Stimulated activated CD8-positive, alpha-beta memory T cell treated with anti-CD3 and anti-CD28 coated beads, Interleukin-15, amount 100 ng/mL, for 4 hours (primary cell): ENCODE measurements at regions not wholly inside any gene's neighbourhood (a gene's known extent, or its start where the extent isn't known, plus 50 kb on each side); places are given as distances from the start of the nearest gene placed in this dataset.

Source experiments
- DNase-seq, 2 donors: peaks; one replicate each; pipeline ENCODE4 v3.0.0-alpha.2; 2020; ENCODE audit warnings: low read depth in 2 of 2

GRCh38 chr9:119005162-119005561, 364.1 kb downstream of the BRINP1 start:
- no peak for DNase-seq

GRCh38 chr9:119009249-119009648, 360.0 kb downstream of the BRINP1 start:
- no peak for DNase-seq

- no peak for DNase-seq
Measured at GRCh38 chr9:119020284-119020683, 349.0 kb downstream of the BRINP1 start.

GRCh38 chr9:119020730-119021333, 348.4 kb downstream of the BRINP1 start:
- no peak for DNase-seq

- DNase-seq, result no peak
Measured at GRCh38 chr9:119026120-119026519, 343.1 kb downstream of the BRINP1 start.

GRCh38 chr9:119027901-119028699, 341.1 kb downstream of the BRINP1 start:
- no peak for DNase-seq

GRCh38 chr9:119029886-119030285, 339.3 kb downstream of the BRINP1 start:
- DNase-seq, result no peak

GRCh38 chr9:119033596-119033995, 335.6 kb downstream of the BRINP1 start:
- no peak for DNase-seq

GRCh38 chr9:119036969-119037368, 332.3 kb downstream of the BRINP1 start:
- DNase-seq, result no peak

- DNase-seq, result no peak
Measured at GRCh38 chr9:119043996-119044395, 325.2 kb downstream of the BRINP1 start.

- DNase-seq, result no peak
Measured at GRCh38 chr9:119044806-119045205, 324.4 kb downstream of the BRINP1 start.

- no peak for DNase-seq
Measured at GRCh38 chr9:119047513-119048307, 321.5 kb downstream of the BRINP1 start.

- DNase-seq, result no peak
Measured at GRCh38 chr9:119050281-119050680, 319.0 kb downstream of the BRINP1 start.

GRCh38 chr9:119052339-119053030, 316.8 kb downstream of the BRINP1 start:
- no peak for DNase-seq

- no peak for DNase-seq
Measured at GRCh38 chr9:119053070-119053469, 316.2 kb downstream of the BRINP1 start.

- DNase-seq, result no peak
Measured at GRCh38 chr9:119060629-119061385, 308.4 kb downstream of the BRINP1 start.

GRCh38 chr9:119071636-119072035, 297.6 kb downstream of the BRINP1 start:
- DNase-seq, result no peak

- DNase-seq, result no peak
Measured at GRCh38 chr9:119074017-119074416, 295.2 kb downstream of the BRINP1 start.

- DNase-seq, result no peak
Measured at GRCh38 chr9:119078015-119078414, 291.2 kb downstream of the BRINP1 start.

- DNase-seq, result no peak
Measured at GRCh38 chr9:119083673-119084072, 285.6 kb downstream of the BRINP1 start.

GRCh38 chr9:119086590-119086989, 282.6 kb downstream of the BRINP1 start:
- DNase-seq, result no peak
